HG02852 (cell line): ENCODE measurements at regions not wholly inside any gene's neighbourhood (a gene's known extent, or its start where the extent isn't known, plus 50 kb on each side); places are given as distances from the start of the nearest gene placed in this dataset.

Source experiments
- ATAC-seq: cut with Tn5 transposase; IDR thresholded peaks from one replicate; pipeline ENCODE4 v1.9.1; 2021; ENCODE audit warnings: mild to moderate bottlenecking, moderate library complexity; ENCODE audit not compliant: unreplicated experiment

DNA sequence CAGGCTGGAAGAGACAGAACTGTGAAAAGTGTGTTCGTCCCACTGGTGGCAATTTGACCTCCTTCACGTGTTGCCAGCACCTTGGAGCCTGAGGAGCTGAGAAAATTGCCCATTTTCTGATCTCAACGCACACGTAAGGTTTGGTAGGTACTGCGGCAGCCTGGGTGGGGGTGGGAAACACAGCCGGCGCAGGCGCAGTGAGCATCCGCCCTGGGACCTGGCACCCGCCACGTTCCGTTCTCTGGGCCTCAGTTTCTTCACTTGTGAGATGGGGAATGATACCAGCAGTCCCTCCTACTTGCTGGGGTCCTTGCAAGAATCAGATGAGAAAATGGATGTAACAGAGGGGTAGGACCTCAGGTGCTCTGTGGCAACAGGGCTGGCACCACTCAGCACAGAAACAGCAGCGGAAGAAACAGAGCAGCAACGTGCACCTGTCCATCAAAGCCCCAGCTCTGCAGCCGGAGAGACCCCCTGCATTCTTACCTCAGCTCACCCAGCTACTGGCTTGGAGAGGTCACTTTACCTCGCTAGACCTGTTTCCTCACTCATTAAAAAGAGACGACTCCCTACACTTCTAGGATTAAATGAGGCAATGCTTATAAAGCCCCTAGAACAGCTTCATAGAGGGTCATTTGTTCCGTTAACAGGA is 458.0 kb upstream of the ID2 start:
- ATAC-seq, result no peak

- ATAC-seq, result no peak
Observed at GRCh38 chr2:8224347-8225190, 457.3 kb upstream of the ID2 start.

- ATAC-seq, result no peak
Observed at GRCh38 chr2:8225266-8225665, 456.6 kb upstream of the ID2 start.

DNA sequence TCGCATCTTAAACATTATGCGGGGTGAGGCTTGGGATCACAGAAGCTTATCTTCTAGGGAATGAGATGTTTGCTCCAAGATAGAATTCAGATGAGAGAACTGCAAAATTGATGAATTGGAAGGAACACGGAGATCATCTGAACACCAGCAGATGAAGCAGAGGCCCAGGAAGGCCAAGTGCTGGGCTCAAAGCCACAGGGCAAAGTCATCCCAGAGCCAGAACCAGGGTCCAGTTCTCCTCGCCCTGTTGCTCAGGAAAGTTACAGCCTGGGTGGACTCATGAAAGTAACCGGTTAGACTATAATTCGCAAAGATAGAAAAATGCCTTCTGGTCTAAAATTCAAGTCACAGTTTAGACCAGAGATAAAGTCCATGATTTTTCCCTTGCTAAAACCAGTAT is 456.1 kb upstream of the ID2 start:
- no peak for ATAC-seq

DNA sequence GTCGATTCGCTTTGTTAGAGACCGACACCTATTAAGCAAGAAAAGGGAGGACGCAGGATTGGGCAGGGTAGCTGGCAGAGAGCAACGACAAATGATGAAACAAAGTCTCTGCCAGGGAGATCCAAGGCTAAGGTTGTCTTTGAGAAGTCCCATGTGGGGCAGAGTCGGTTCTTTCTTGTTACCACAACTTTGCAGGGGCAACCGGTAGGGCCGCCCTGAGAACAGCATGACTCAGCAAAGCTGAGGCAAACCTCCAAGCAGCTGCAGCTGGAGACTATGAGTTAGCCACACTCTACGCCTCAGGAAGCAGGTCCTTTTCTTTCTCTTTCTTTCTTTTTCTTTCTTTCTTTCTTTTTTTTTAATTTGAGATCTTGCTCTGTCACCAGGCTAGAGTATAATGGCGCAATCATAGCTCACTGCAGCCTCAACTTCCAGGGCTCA is 452.3 kb upstream of the ID2 start:
- peak; percentile 84 for ATAC-seq

- ATAC-seq, result no peak
Observed at GRCh38 chr2:8230466-8230865, 451.4 kb upstream of the ID2 start.

GRCh38 chr2:8231902-8232301 is 450.0 kb upstream of the ID2 start:
- no peak for ATAC-seq

DNA sequence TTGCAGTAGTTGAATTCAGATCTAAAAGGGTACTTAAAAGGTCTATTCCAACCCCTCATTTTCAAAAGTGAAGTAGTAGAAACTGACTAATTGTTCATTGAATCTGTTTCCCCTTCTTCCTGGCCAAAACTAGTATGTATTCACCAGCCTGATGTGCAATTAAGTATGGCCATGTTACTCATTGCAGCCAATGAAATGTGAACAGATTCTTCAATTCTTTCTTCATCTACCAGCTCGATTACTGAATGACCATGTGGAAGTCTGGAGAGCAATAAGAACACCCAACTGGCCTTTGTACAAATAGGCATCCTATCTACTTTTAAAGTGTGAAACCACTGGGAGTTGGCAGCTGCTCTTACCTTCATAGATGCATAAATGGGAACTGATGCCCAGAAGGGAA is 449.0 kb upstream of the ID2 start:
- ATAC-seq, result no peak

GRCh38 chr2:8234253-8234652 is 447.6 kb upstream of the ID2 start:
- ATAC-seq, result peak; percentile 50

DNA sequence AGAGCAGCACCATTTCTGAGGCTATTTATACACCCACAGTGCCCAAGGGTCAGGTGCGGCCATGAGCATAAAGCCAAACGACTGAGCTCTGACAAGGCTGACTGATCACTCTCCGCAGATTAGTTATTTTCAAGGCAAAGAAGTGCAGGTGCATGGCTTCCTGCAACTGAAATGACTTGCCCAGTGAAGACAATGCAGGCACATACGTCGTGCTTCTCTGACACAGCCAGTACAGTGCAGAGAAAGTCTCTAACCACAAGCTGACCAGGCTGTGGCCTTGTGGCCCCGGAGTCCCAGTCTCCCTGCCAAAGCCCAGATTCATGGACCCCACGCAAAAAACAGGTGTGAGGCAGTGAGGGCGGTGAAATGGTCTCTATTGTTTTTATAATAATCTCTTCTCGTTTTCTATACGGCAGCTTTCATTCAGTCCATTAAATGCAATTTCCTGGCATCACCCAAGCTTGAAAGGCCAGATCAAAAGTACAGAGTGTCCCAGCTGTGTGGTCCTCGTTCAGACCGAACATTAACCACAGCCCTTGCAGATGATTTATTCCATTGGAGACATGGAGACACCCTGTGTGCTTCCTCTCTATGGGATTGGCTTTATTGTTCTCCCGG is 447.0 kb upstream of the ID2 start:
- peak; percentile 91 for ATAC-seq

DNA sequence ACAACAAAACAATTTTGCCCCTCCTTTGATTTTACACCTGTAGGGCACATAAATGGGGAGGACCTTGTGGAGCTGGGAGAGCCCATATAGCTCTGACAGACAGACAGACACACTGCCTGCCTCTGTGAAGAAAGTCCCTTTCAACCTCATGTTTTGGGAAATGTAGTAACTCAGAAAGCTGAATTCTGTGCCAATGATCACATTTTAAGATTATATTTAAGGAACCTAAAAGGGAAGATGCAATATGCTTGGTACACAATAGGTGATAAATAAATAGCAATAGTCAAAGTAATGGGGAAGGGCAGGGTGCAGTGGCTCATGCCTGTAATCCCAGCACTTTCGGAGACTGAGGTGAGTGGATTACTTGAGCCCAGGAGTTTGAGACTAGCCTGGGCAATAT is 446.4 kb upstream of the ID2 start:
- no peak for ATAC-seq

- ATAC-seq, result no peak
Observed at GRCh38 chr2:8236391-8236790, 445.5 kb upstream of the ID2 start.

DNA sequence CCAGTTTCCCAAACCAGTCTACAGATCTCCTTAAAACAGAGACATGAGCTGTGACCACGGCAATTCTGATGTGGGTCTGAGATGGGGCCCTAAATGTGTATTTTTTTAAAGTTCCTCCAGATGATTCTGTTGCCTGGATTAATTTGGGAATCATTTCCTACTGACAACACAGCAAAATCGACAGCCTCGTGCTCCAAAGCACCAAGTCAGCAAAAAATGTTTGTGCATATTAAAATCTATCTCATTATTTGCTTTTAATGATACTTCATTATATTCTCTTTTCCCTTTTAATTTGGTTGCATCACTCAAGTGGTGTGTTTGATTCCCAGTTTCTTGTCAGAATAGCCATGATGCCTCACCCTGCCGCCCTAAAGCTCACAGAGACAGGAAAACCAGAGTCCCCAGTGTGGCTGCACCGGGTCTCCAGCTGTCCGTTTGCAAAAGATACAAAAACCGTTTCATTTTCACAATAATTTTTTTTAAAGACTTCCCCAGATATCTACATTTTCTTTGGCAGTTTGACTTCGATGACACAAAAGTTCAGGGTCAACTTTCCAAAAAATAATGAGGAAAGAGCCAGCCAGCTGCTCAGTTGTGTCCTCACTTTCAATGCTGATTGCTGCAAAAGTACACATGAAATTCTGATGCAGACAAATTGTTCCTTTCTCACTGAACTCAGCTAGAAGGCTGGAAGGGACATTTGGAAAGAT is 443.2 kb upstream of the ID2 start:
- no peak for ATAC-seq

DNA sequence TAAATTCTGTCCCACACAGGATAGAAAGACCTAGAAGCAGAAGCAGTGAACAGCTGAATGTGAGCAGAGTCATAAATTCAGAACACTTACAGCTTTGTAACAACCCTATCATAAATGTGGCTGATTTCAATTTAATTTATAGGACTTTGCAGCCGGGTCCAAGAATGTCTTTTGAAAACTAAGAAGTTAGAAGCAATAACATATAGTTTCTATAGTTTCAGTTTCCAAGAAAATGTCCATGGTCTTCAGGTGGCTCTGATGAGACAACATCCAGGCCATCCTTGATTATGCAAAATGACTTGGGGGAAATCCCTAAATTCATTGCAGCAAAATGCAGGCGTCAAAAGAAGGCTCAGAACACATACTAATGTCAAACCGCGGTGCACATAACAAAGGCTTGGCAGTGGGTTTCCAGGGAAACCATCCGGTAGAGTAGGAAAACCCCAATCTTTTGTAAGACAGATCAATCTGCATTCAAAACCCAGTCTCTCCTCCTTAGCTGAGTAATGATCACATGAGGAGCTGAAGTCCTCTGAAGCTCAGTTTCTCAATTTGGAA is 442.2 kb upstream of the ID2 start:
- ATAC-seq, result no peak

DNA sequence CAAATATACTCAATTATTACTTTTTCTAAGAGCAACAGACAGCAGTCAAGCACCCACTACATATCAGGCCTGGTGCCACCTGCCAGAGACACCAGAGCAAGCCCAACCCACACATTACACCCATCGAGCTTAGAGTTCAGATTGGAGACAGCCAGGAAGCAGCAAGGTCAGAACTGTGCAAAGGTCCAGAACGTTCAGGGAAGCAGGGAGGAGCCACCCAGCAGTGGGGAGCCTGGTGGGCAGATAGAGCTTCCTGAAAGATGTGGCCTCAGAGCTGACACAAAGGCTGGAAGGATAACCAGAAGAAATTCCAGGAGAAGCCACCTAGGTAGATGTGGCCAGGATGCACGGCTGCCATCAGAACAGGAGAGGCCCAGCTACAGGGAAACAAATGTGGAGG is 440.5 kb upstream of the ID2 start:
- no peak for ATAC-seq

DNA sequence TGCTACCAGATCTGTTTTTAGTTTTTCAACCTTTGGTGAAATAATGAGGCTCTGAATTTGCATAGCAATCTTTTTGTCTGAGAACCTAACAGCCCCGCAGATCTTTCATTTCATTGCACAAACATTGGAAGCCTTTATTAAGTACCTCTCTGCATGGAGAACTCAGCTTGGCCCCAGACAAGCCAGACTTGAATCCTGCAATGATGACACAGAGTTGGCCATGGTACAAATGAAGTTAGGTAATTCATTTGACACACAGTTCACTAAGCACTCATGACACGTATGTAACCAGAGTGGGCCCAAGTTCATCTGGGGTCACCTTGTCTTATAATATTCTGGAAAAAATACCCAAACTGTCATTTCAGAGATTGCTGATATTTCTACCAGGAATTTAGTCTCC is 439.1 kb upstream of the ID2 start:
- no peak for ATAC-seq

DNA sequence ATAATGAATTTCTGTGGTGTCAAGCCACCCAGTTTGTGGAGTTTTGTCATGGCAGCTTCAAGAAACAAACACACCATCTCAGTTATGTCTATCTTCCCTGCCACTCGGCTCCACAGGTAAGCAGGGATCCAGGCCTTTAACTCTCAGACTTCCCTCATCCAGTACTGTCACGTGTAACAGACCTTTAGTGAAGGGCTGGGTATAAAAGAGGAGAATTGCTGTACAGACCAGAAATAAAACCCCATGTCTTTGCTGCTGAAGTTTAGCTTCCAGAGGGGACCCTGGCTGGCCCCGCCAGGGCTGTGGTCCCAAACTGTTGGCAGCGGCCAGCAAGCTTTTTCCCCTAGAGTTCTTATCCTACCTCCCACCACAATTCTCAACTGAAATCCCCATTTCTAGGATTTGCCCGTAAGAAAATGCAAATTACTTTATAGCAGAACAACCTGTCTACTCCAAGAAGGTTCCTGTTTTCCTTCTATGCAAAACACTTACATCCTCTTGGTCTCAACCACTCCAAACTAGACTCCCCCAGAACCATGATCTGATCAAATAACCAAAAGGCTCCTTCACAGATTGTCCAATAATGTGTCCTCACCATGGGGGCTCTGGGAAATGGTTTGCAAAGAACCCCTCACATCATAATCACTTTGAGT is 438.0 kb upstream of the ID2 start:
- no peak for ATAC-seq

DNA sequence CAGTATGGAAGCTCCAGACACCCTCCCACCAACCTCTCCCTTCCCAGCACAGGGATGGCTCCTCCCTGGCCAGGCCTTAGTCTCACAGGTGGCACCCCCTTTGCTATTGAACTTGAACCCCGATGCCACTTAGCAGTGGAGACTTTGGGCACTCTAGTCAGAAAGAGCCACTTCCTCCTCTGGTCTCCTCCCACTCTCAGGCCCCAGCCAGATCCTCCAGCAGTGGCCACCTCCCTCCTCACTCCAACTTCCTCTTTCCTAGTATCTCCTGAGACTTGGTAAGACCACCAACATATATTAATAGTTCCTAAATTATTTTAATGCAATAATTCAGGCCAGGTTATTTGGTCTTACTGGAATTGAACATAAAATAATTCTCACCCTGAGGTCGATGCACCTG is 437.2 kb upstream of the ID2 start:
- no peak for ATAC-seq

GRCh38 chr2:8246137-8246536 is 435.7 kb upstream of the ID2 start:
- ATAC-seq, result no peak

DNA sequence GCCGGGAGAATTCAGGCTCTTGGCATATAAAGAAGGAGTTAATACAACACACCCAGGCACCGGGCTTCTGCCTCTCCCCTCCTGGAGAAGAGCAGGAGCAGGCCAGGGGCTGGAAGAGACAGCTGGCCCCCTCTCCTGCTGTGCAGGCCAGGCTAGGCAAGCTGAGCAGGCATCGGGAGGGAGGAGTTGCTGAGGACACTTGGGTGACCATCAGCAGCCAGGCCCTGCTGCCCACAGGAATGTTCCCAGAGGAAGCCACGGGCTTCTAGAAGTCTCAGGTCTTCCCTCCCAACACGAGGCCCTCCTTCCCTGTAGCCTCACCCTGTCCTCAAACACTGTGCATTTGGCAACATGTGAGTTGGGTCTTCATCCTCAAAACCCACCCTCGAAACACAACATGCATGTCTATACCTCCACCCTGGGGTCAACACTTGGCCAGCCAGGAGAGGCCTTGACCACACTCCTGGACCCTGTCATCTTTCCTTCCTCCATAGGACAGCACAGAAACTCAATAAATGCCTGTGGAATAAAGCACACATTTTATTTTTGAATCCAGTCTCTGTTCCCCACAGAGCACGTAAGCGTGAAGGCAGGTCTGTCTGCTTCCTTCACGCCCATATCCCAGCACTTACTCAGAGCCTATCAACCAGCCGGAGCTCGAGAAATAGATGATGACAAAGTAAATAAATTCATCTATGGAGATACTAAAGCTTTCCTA is 433.8 kb upstream of the ID2 start:
- ATAC-seq, result no peak
